AG04449 (cell line): ENCODE measurements at regions not wholly inside any gene's neighbourhood (a gene's known extent, or its start where the extent isn't known, plus 50 kb on each side); places are given as distances from the start of the nearest gene placed in this dataset.

Source experiments
- CTCF ChIA-PET: fragments of 350-600 bp; formaldehyde crosslinking; extraction: SDS; loops from one replicate; lab custom pipeline; 2021; ENCODE audit warnings: antibody characterized with exemption; lab: Yijun Ruan, JAX
- POLR2A ChIA-PET: fragments of 400-600, 350-600 bp; formaldehyde crosslinking; extraction: SDS; loops from one replicate; lab custom pipeline; 2020; ENCODE audit warnings: antibody characterized with exemption, inconsistent platforms; lab: Yijun Ruan, JAX
- DNase-seq: peaks from one replicate; pipeline ENCODE4 v3.0.0-alpha.2; 2010; ENCODE audit warnings: low read depth, low spot score
- H3K4me3 ChIP-seq: 2 replicates; pipeline ENCODE4 v1.5.1; 2011; ENCODE audit warnings: low read depth, mild to moderate bottlenecking, control low read depth, low read length
- TF ChIP-seq, protein P1 (sequence below): IDR thresholded peaks from one replicate; pipeline ENCODE4 v1.5.1; 2011; ENCODE audit warnings: mild to moderate bottlenecking, moderate library complexity, low read length, control low read depth, inconsistent platforms; ENCODE audit not compliant: insufficient read depth; ENCODE audit errors: missing control alignments

DNA sequence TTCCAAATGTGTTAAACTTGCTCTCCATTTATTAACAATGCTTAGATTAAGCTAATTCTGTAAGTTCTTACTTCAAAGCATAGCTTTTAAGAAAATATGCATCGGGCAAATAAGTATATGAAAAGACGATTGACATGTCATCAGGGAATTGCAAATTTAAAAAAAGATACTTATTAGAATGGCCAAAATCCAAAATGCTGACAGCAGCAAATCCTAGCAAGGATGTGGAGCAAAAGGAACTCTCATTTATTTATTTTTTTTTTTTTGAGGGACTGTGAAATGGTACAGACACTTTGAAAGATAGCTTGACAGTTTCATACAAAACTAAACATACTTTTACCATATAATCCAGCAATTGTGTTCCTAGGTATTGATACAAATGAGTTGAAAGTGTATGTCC lies 779.5 kb upstream of the MDGA2 start:
- ChIA-PET POLR2A (no interaction called here), CTCF (no interaction called here)
- H3K4me3 ChIP-seq: no peak overlapping the region
- TF ChIP-seq, protein P1, sequence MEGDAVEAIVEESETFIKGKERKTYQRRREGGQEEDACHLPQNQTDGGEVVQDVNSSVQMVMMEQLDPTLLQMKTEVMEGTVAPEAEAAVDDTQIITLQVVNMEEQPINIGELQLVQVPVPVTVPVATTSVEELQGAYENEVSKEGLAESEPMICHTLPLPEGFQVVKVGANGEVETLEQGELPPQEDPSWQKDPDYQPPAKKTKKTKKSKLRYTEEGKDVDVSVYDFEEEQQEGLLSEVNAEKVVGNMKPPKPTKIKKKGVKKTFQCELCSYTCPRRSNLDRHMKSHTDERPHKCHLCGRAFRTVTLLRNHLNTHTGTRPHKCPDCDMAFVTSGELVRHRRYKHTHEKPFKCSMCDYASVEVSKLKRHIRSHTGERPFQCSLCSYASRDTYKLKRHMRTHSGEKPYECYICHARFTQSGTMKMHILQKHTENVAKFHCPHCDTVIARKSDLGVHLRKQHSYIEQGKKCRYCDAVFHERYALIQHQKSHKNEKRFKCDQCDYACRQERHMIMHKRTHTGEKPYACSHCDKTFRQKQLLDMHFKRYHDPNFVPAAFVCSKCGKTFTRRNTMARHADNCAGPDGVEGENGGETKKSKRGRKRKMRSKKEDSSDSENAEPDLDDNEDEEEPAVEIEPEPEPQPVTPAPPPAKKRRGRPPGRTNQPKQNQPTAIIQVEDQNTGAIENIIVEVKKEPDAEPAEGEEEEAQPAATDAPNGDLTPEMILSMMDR: no peak
- DNase-seq: no peak

DNA sequence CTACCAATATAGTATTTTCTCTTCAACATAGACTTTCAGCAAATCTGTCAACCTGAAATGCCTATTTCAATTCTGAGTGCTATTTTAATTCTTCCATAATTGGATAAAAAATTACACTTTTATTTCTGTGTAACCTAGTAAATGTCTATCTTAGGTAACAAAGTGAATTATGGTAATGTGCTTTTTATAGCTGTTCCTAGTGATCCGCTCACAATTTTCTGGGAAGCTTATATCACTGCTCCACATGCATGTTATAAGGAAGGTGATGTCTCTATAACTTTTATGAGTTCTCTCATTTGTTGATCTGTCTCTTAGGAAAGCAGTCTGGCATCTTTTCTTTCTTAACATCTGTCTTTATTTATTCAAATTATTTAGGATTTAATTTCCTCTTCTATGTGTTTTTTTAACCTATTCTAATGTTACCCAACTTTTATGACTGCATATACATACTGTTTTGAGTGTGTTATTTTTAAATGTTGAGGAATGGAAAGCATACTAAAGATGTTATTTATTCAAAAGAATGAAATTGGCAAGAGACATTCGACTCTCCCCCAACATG lies 777.1 kb upstream of the MDGA2 start:
- CTCF ChIA-PET: no interaction called here
- POLR2A ChIA-PET: no interaction called here
- no peak for DNase-seq
- TF ChIP-seq, protein P1: no peak
- no peak overlapping the region for H3K4me3 ChIP-seq

DNA sequence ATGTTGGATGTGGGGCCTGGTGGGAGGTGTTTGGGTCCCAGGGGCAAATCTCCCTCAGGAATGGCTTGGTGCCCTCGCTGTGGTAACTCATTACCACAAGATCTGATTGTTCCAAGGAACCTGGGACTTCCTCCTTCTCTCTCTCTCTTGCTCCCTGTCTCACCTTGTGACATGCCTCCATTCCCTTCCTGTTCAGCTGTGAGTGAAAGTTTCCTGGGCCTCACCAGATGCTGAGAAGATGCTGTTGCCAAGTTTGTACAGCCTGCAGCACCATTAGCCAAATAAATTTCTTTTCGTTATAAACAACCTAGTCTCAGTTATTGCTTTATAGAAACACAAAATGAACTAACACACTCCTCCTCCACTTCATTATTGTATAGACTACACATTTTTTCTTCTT lies 759.8 kb upstream of the MDGA2 start:
- TF ChIP-seq, protein P1: no peak
- ChIA-PET POLR2A (no interaction called here), CTCF (no interaction called here)
- H3K4me3 ChIP-seq: no peak overlapping the region
- no peak for DNase-seq

DNA sequence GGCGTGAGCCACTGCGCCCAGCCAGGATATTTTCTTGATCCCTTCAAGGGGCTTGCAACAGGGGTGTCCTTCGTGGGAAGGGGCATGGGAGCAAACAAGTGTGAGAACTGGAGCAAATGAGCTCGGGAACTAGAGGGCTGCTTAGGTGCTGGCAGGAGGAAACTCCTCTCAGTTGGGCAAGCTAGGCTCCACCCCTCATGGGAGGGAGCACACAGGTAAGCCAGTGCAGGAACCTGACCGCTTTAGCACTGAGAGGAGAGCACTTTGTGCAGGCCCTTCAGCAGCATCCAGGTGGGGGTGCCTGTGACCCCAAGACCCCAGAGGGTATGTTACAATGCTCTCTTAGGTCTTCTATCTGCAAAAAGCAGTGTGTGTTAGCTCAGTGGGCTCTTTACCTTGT lies 755.4 kb upstream of the MDGA2 start:
- ChIA-PET CTCF (no interaction called here), POLR2A (no interaction called here)
- TF ChIP-seq, protein P1: no peak
- DNase-seq: no peak
- no peak overlapping the region for H3K4me3 ChIP-seq

DNA sequence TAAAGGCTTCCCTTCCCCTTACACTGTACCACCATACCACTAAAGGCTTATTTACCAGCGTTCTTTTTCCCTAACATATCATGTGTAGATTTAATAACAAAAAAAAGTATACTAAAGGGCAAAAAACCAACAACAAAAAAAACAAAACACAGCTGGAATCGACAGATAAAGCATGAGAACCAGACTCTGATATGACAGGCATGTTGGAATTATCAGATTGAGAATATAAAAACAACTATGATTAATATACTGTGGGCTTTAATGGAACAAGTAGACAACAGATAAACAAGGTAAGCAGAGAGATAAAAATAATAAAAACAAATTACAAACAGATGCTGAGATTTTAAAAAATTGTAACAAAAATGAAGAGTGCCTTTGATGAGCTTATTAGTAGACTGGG lies 754.1 kb upstream of the MDGA2 start:
- DNase-seq: no peak
- no peak overlapping the region for H3K4me3 ChIP-seq
- ChIA-PET POLR2A (no interaction called here), CTCF (no interaction called here)
- TF ChIP-seq, protein P1: no peak

DNA sequence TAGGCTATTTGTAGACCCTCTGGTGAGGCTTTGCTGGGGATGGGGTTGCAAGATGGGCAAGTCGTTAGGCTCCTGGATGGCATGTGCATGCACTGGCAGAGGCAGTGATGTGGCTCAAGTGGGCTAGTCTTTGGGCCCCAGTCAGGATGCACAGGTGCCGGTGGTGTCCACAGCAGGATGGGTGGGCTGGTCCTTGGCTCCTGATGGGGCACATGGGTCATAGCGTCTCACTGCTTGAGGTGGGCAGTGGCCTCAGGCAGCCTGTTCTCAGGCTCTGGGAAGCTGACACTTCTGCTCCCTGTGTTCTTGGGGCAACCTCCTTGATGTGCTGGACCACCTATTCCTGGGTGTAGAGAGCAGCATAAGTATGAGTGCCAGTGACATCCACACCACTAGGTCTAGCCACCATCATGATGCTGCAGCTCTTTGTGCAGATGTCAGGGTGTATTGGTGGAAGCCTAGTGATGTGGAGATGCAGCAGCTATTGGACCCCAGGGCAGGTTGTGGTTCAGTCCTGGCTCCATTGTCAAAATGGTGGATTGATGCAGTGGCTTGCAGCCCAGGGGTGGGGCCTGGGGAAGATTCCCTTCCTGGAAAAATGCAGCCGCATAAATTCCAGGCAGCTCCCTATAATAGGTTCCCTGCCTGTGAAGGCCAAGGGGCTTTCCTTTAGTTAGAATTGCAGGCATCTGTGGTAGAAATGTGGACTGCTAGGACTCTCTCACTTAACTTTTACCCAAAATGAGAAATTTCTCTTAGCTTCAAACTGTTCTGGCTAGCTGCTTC lies 742.5 kb upstream of the MDGA2 start:
- TF ChIP-seq, protein P1: no peak
- POLR2A ChIA-PET: no interaction called here
- CTCF ChIA-PET: no interaction called here
- H3K4me3 ChIP-seq: no peak overlapping the region
- DNase-seq: no peak
